Mucosa of rectum (tissue), 2 donors: ENCODE measurements at regions not wholly inside any gene's neighbourhood (a gene's known extent, or its start where the extent isn't known, plus 50 kb on each side); places are given as distances from the start of the nearest gene placed in this dataset.

Experiments
- H3K27ac ChIP-seq, 2 donors: one replicate each; pipeline ENCODE4 v1.7.0; 2013; ENCODE audit warnings: inconsistent platforms in 2 of 2, low read depth in 2 of 2, low read length in 2 of 2
- H3K27me3 ChIP-seq, 2 donors: one replicate each; pipeline ENCODE4 v1.7.0; 2013; ENCODE audit warnings: low read length in 2 of 2; ENCODE audit not compliant: control insufficient read depth in 2 of 2, insufficient read depth in 2 of 2
- H3K36me3 ChIP-seq, 2 donors: one replicate each; pipeline ENCODE4 v1.7.0; 2013; ENCODE audit warnings: low read length in 2 of 2; ENCODE audit not compliant: control insufficient read depth in 2 of 2, insufficient read depth in 2 of 2
- H3K4me1 ChIP-seq, 2 donors: one replicate each; pipeline ENCODE4 v1.7.0; 2013; ENCODE audit warnings: low read length in 2 of 2, mild to moderate bottlenecking in 1 of 2; ENCODE audit not compliant: control insufficient read depth in 2 of 2, insufficient read depth in 2 of 2
- H3K4me3 ChIP-seq, 2 donors: one replicate each; pipeline ENCODE4 v1.7.0; 2013; ENCODE audit warnings: low read length in 2 of 2
- H3K9ac ChIP-seq, 2 donors: one replicate each; pipeline ENCODE4 v1.7.0; 2013; ENCODE audit warnings: low read length in 2 of 2, low read depth in 1 of 2, mild to moderate bottlenecking in 1 of 2
- H3K9me3 ChIP-seq, 2 donors: one replicate each; pipeline ENCODE4 v1.7.0; 2013; ENCODE audit warnings: low read length in 2 of 2; ENCODE audit not compliant: control insufficient read depth in 2 of 2
- donor health status: healthy.
- donor health status: Normal muscosa, but diverticular disease.

- no peaks in the 10 kb centered on the region for H3K4me1 ChIP-seq
- no peak overlapping the region for H3K4me3 ChIP-seq
- no peaks in the 10 kb centered on the region for H3K27me3 ChIP-seq
- H3K9ac ChIP-seq: no peak overlapping the region
- H3K27ac ChIP-seq: no peak overlapping the region
- H3K36me3 ChIP-seq: no peaks in the 10 kb centered on the region
- no peaks in the 10 kb centered on the region for H3K9me3 ChIP-seq
Observed at GRCh38 chr2:189267491-189267890, 87.9 kb upstream of the COL5A2 start.

- Histone ChIP-seq H3K9me3 (no peaks in the 10 kb centered on the region), H3K9ac (no peak overlapping the region), H3K4me1 (no peaks in the 10 kb centered on the region), H3K27me3 (no peaks in the 10 kb centered on the region), H3K36me3 (no peaks in the 10 kb centered on the region), H3K27ac (no peak overlapping the region), H3K4me3 (no peak overlapping the region)
Observed at GRCh38 chr2:189267925-189268579, 88.5 kb upstream of the COL5A2 start.

DNA sequence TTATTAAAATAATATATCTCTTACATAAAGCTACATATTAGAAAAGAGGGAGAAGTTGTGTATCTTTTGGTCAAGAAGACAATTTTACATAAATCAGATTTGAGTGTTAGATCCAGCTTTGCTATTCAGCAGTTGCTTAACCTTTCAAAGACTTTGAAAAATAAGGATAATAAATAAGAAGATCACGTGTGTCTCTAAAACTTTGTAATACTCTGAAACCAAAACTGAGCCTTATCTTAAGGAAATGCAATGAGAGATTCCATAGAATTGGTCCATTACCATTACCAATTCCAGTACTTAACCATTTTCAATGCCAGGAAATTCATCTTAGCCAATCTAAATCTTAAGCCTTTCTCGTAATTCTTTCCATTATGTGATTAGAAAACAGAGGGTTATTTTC, 89.2 kb upstream of the COL5A2 start:
- Histone ChIP-seq H3K36me3 (no peaks in the 10 kb centered on the region), H3K4me3 (no peak overlapping the region), H3K27ac (no peak overlapping the region), H3K9ac (no peak overlapping the region), H3K4me1 (no peaks in the 10 kb centered on the region), H3K27me3 (no peaks in the 10 kb centered on the region), H3K9me3 (no peaks in the 10 kb centered on the region)

DNA sequence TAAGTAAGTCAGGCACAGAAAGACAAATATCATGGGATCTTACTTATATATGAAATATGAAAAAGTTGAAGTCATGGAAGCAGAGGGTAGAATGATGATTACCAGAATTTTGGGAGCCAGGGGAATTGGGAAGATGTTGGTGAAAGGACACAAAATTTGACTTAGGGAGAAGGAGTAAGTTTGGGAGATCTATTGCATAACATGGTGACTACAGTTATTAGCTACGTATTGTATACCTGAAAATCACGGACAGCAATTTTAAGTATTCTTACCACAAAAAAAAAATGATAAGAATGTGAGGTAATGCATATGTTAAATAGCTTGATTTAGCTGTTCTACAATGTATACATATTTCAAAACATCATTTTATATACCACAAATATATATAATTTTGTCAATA, 94.2 kb upstream of the COL5A2 start:
- no peaks in the 10 kb centered on the region for H3K9me3 ChIP-seq
- H3K27ac ChIP-seq: no peak overlapping the region
- no peaks in the 10 kb centered on the region for H3K4me1 ChIP-seq
- H3K36me3 ChIP-seq: no peaks in the 10 kb centered on the region
- H3K27me3 ChIP-seq: no peaks in the 10 kb centered on the region
- H3K4me3 ChIP-seq: no peak overlapping the region
- no peak overlapping the region for H3K9ac ChIP-seq

DNA sequence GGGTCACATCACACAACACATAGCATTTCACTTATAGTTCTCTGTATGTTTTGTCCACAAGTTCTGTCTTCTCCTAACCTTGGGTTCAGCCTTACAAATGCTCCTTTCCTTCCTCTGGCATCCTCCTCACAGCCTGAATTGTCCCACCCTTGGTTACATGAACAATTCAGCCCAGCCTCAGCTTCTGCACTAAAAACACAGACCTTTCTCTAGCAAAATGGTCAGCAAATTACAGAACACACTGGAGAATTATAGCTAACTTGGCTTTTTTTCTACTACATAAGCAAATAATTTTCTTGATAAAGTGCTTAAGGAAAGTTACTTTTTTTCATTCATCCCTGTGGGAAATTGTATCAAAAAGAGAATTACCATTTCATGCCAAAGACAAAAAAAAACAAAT, 94.8 kb upstream of the COL5A2 start:
- Histone ChIP-seq H3K4me3 (no peak overlapping the region), H3K27ac (no peak overlapping the region), H3K4me1 (no peaks in the 10 kb centered on the region), H3K27me3 (no peaks in the 10 kb centered on the region), H3K9me3 (no peaks in the 10 kb centered on the region), H3K9ac (no peak overlapping the region), H3K36me3 (no peaks in the 10 kb centered on the region)

DNA sequence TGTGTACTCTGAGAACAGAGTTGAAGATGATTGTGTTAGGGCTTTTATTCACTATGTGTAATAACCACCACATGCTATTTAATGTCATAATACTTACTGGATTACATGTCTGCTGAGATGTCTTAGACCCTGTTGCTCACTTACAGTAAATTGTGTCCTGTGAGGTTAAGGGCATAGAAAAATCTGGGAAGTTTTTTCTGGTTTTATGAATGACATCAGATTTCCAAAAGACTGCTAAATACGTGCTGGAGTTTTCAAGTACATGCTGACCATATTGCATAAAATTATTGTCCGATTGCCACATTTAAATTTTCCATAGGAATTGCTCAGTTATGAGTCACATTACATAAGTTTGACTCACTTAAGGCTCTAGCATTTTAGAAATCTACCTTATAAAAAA, 96.7 kb upstream of the COL5A2 start:
- Histone ChIP-seq H3K36me3 (no peaks in the 10 kb centered on the region), H3K9ac (no peak overlapping the region), H3K9me3 (no peaks in the 10 kb centered on the region), H3K4me3 (no peak overlapping the region), H3K27me3 (no peaks in the 10 kb centered on the region), H3K27ac (no peak overlapping the region), H3K4me1 (no peaks in the 10 kb centered on the region)

GRCh38 chr2:189281201-189281600, 101.6 kb upstream of the COL5A2 start:
- no peaks in the 10 kb centered on the region for H3K4me1 ChIP-seq
- H3K9me3 ChIP-seq: no peaks in the 10 kb centered on the region
- H3K36me3 ChIP-seq: no peaks in the 10 kb centered on the region
- no peaks in the 10 kb centered on the region for H3K27me3 ChIP-seq
- no peak overlapping the region for H3K4me3 ChIP-seq
- H3K27ac ChIP-seq: no peak overlapping the region
- H3K9ac ChIP-seq: no peak overlapping the region

GRCh38 chr2:189285349-189285748, 105.8 kb upstream of the COL5A2 start:
- Histone ChIP-seq H3K9ac (no peak overlapping the region), H3K27me3 (no peaks in the 10 kb centered on the region), H3K36me3 (no peaks in the 10 kb centered on the region), H3K4me1 (no peaks in the 10 kb centered on the region), H3K4me3 (no peak overlapping the region), H3K9me3 (no peaks in the 10 kb centered on the region), H3K27ac (no peak overlapping the region)

DNA sequence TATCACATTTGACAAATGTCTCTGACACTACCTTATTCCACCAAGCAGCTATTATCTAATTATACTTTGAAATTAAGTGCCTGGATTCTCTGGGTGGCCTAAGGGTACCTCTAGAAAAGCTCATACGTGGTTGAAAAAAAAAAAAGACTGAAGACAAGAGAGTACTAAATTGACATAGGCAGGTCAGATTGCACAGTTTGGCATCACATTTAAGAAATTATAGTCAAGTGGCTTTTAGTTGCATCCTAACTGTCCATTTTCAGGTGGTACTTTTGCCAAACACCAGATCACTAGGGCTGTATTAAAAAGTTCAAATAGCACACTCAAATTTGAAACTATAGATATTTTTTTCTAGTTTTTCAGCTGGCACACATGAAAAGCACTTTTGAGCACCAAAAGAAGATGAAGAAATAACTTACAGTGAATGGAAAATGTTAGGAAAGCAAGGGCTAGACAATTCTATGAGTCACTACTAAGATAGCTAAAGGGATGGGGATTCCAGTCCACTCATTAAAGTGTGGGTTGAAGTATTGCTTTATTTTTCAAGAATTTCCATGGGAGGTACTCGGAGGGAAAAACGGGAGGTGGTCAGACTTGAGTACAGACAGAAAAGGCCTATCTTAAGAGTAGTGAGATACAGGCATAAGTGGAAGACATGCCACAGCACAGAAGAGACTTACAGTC, 106.5 kb upstream of the COL5A2 start:
- Histone ChIP-seq H3K27me3 (no peaks in the 10 kb centered on the region), H3K9ac (no peak overlapping the region), H3K4me1 (no peaks in the 10 kb centered on the region), H3K9me3 (no peaks in the 10 kb centered on the region), H3K36me3 (no peaks in the 10 kb centered on the region), H3K4me3 (no peak overlapping the region), H3K27ac (no peak overlapping the region)

DNA sequence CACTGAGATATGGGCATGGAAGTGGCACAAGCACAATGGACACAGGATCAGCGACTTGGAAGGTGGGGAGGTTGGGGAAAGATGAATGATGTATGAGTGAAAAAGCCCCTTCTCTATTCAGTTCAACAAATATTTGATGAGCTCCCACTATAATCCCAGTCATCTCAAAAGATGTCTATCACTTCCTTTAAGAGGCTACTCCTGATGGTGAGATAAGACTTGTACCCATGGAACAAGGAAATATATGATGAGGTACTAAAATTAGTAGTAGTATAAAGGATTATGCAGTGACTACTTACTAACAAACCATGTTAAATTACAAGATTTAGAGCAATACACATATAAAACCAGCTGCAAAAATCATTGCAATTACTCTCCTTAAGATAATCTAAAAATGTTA, 107.8 kb upstream of the COL5A2 start:
- Histone ChIP-seq H3K9ac (no peak overlapping the region), H3K9me3 (no peaks in the 10 kb centered on the region), H3K4me3 (no peak overlapping the region), H3K27me3 (no peaks in the 10 kb centered on the region), H3K27ac (no peak overlapping the region), H3K4me1 (no peaks in the 10 kb centered on the region), H3K36me3 (no peaks in the 10 kb centered on the region)
